PC-3 (cell line): ENCODE measurements at regions not wholly inside any gene's neighbourhood (a gene's known extent, or its start where the extent isn't known, plus 50 kb on each side); places are given as distances from the start of the nearest gene placed in this dataset.

Source experiments
- ATAC-seq: fragments of 200-7000 bp; cut with Tn5 transposase; 2 replicates; pipeline ENCODE4 v1.9.1; 2020; ENCODE audit warnings: mild to moderate bottlenecking, moderate library complexity
- BruUV-seq: library from RNA; stranded (reverse); fragments of 400-500 nt; replicated peaks from 2 replicates; lab custom pipeline; 2021; lab: Mats Ljungman, UMichigan
- CTCF ChIA-PET: fragments of 300-600 bp; sonication (Branson Sonifier 250); formaldehyde crosslinking; loops from one replicate; lab custom pipeline; 2022; ENCODE audit warnings: antibody characterized with exemption; lab: Charles Lee
- POLR2A ChIA-PET: fragments of 300-600 bp; sonication (Branson Sonifier 250); formaldehyde crosslinking; loops from one replicate; lab custom pipeline; 2022; ENCODE audit warnings: antibody characterized with exemption; ENCODE audit not compliant: unreplicated experiment; lab: Charles Lee
- DNase-seq: peaks from one replicate; pipeline ENCODE4 v3.0.0-alpha.2; 2015
- H2AFZ ChIP-seq: fragments of 300-600 bp; sonication (generic); 2 replicates; pipeline ENCODE4 v1.6.0; 2016; ENCODE audit warnings: antibody characterized with exemption, low read length
- H3F3A ChIP-seq: fragments of 300-600 bp; sonication (generic); one replicate; pipeline ENCODE4 v1.6.0; 2017; ENCODE audit warnings: antibody characterized with exemption, low read length, control low read depth, mild to moderate bottlenecking; ENCODE audit not compliant: unreplicated experiment
- H3K27ac ChIP-seq: fragments of 300-600 bp; sonication (generic); 2 replicates; pipeline ENCODE4 v1.5.1; 2016; ENCODE audit warnings: mild to moderate bottlenecking, low read length
- H3K27me3 ChIP-seq: fragments of 300-600 bp; sonication (generic); 2 replicates; pipeline ENCODE4 v1.6.1; 2016; ENCODE audit warnings: low read length, mixed read lengths
- H3K36me3 ChIP-seq: fragments of 300-600 bp; sonication (generic); 2 replicates; pipeline ENCODE4 v1.6.1; 2016; ENCODE audit warnings: low read depth, mixed run types, low read length, mixed read lengths
- H3K4me1 ChIP-seq: fragments of 300-600 bp; sonication (generic); 2 replicates; pipeline ENCODE4 v1.5.1; 2016; ENCODE audit warnings: low read length; ENCODE audit not compliant: insufficient read depth
- H3K4me2 ChIP-seq: fragments of 300-600 bp; sonication (generic); 2 replicates; pipeline ENCODE4 v1.6.0; 2016; ENCODE audit warnings: low read length
- H3K4me3 ChIP-seq: fragments of 300-600 bp; sonication (generic); 2 replicates; pipeline ENCODE4 v1.5.1; 2016; ENCODE audit warnings: mild to moderate bottlenecking, low read length, mixed read lengths
- H3K79me2 ChIP-seq: fragments of 300-600 bp; sonication (generic); 2 replicates; pipeline ENCODE4 v1.6.1; 2017; ENCODE audit warnings: low read length, mixed read lengths
- H3K9ac ChIP-seq: fragments of 300-600 bp; sonication (generic); 2 replicates; pipeline ENCODE4 v1.6.0; 2016; ENCODE audit warnings: mild to moderate bottlenecking, low read length
- H3K9me2 ChIP-seq: fragments of 300-600 bp; sonication (generic); replicated peaks from 2 replicates; pipeline ENCODE4 v1.6.1; 2016; ENCODE audit warnings: mixed run types, low read length, mixed read lengths
- H3K9me3 ChIP-seq: fragments of 300-600 bp; sonication (generic); 2 replicates; pipeline ENCODE4 v1.6.1; 2016; ENCODE audit warnings: low read length, mixed read lengths
- H4K20me1 ChIP-seq: fragments of 300-600 bp; sonication (generic); 2 replicates; pipeline ENCODE4 v1.6.1; 2016; ENCODE audit warnings: low read length, mixed read lengths
- EZH2 ChIP-seq: fragments of 300-600 bp; sonication (generic); IDR thresholded peaks from one replicate; pipeline ENCODE4 v1.6.1; 2017; ENCODE audit warnings: antibody characterized with exemption, mild to moderate bottlenecking, low read length; ENCODE audit not compliant: unreplicated experiment
- EZH2phosphoT487 ChIP-seq: fragments of 300-600 bp; sonication (generic); IDR thresholded peaks from 2 replicates; pipeline ENCODE4 v1.6.1; 2018; ENCODE audit warnings: mild to moderate bottlenecking, antibody characterized with exemption, low read length, borderline replicate concordance
- intact Hi-C: fragments of 100-400 bp; cut with micrococcal nuclease; formaldehyde crosslinking; loops from 2 replicates; pipeline ENCODE4 v1.9.0; 2023
- TF ChIP-seq, protein P1 (sequence below): fragments of 300-600 bp; sonication (generic); conservative IDR thresholded peaks from 2 replicates; pipeline ENCODE4 v1.5.1; 2017; ENCODE audit warnings: antibody characterized with exemption, low read depth, mild to moderate bottlenecking, low read length

DNA sequence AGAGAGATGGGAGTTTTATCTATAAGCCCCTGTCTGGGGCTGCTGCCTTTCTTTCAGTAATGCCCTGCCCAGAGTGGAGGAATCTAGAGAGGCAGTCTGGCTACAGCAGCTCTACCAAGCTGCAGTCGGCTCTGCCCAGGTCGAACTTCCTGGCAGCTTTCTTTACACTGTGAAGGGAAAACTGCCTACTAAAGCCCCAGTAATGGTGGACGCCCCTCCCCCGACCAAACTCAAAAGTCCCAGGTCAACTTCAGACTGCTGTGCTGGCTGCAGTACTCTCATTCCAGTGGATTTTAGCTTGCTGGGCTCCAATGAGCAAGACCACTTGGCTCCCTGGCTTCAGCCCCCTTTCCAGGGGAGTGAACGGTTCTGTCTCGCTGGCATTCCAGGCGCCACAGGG lies 65.9 kb upstream of the RARB start:
- 0 out of 2 replicates have a peak, but pooled peaks cover 6% of the 10 kb centered on the region for H3K9me3 ChIP-seq
- intact Hi-C loops = no loop called here
- H3K9ac ChIP-seq = no peak overlapping the region
- H3K4me1 ChIP-seq = no peaks in the 10 kb centered on the region
- H3K4me3 ChIP-seq = no peak overlapping the region
- CTCF ChIA-PET = no interaction called here
- DNase-seq (no peak), ATAC-seq (no peak)
- H3K27me3 ChIP-seq = no peaks in the 10 kb centered on the region
- H3K9me2 ChIP-seq = no peaks in the 10 kb centered on the region
- no TSS peak for BruUV-seq
- no peak overlapping the region for H3K27ac ChIP-seq
- H2AFZ ChIP-seq = no peak overlapping the region
- H3F3A ChIP-seq = no peaks in the 10 kb centered on the region
- POLR2A ChIA-PET = no interaction called here
- H4K20me1 ChIP-seq = no peaks in the 10 kb centered on the region
- TF ChIP-seq, protein P1, sequence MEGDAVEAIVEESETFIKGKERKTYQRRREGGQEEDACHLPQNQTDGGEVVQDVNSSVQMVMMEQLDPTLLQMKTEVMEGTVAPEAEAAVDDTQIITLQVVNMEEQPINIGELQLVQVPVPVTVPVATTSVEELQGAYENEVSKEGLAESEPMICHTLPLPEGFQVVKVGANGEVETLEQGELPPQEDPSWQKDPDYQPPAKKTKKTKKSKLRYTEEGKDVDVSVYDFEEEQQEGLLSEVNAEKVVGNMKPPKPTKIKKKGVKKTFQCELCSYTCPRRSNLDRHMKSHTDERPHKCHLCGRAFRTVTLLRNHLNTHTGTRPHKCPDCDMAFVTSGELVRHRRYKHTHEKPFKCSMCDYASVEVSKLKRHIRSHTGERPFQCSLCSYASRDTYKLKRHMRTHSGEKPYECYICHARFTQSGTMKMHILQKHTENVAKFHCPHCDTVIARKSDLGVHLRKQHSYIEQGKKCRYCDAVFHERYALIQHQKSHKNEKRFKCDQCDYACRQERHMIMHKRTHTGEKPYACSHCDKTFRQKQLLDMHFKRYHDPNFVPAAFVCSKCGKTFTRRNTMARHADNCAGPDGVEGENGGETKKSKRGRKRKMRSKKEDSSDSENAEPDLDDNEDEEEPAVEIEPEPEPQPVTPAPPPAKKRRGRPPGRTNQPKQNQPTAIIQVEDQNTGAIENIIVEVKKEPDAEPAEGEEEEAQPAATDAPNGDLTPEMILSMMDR = no peak
- no peak for TF ChIP-seq EZH2phosphoT487
- TF ChIP-seq EZH2 = no peak
- H3K36me3 ChIP-seq = no peaks in the 10 kb centered on the region
- H3K4me2 ChIP-seq = no peak overlapping the region
- H3K79me2 ChIP-seq = no peaks in the 10 kb centered on the region

DNA sequence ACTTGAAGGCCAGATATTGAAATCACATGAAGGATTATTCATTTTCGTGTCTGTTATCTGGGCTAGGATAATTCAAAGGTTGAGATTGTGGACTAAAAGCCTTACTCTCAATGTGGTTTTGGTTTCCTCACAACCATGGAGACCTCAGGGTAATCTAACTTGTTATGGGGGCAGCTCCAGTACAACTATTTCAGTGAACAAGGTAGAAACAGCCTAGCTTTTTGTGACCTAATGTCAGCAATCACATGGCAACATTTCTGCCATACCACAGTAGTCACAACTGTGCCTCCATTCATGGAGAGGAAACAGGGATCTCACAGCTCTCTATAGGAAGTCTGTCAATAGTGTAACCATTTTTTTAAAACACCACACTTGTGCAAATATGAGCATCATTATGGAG lies 62.4 kb upstream of the RARB start:
- Histone ChIP-seq H3K9me3 (0 out of 2 replicates have a peak, but pooled peaks cover 6% of the 10 kb centered on the region), H2AFZ (no peak overlapping the region), H3K4me2 (no peak overlapping the region), H3K4me1 (no peaks in the 10 kb centered on the region), H3K27me3 (no peaks in the 10 kb centered on the region), H3K4me3 (no peak overlapping the region), H3K9ac (no peak overlapping the region), H3K27ac (no peak overlapping the region), H3K9me2 (no peaks in the 10 kb centered on the region), H4K20me1 (no peaks in the 10 kb centered on the region), H3K79me2 (no peaks in the 10 kb centered on the region), H3F3A (no peaks in the 10 kb centered on the region), H3K36me3 (no peaks in the 10 kb centered on the region)
- intact Hi-C loops = no loop called here
- DNase-seq = no peak
- CTCF ChIA-PET = no interaction called here
- TF ChIP-seq EZH2 = no peak
- no peak for TF ChIP-seq EZH2phosphoT487
- TF ChIP-seq, protein P1 = no peak
- POLR2A ChIA-PET = no interaction called here
- BruUV-seq = no TSS peak
- no peak for ATAC-seq

DNA sequence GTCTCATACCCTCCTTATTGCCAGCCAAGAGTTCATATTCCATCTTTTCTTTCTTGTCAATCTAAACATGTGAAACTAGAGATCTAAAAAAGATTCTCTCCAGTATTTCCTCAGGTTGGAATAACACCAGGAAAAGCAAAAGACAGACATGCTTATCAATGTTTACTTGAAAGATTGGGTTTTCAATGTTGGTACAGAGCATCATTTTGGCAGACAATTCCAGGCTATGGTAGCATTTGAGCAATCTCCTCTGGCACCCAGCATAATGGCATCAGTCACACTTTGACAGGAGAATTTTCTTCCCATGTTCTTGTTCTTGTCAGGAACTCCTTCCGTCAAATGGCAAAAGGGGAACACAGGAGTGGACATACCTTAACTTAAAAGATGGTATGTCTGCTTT lies 61.0 kb upstream of the RARB start:
- Histone ChIP-seq H3F3A (no peaks in the 10 kb centered on the region), H3K79me2 (no peaks in the 10 kb centered on the region), H3K4me2 (no peak overlapping the region), H3K4me1 (no peaks in the 10 kb centered on the region), H3K36me3 (no peaks in the 10 kb centered on the region), H3K9ac (no peak overlapping the region), H3K27ac (no peak overlapping the region), H4K20me1 (no peaks in the 10 kb centered on the region), H2AFZ (no peak overlapping the region), H3K9me3 (0 out of 2 replicates have a peak, but pooled peaks cover 6% of the 10 kb centered on the region), H3K27me3 (no peaks in the 10 kb centered on the region), H3K4me3 (no peak overlapping the region), H3K9me2 (no peaks in the 10 kb centered on the region)
- DNase-seq = no peak
- intact Hi-C loops = no loop called here
- CTCF ChIA-PET = no interaction called here
- no peak for ATAC-seq
- TF ChIP-seq EZH2 = no peak
- TF ChIP-seq EZH2phosphoT487 = no peak
- TF ChIP-seq, protein P1 = no peak
- BruUV-seq = no TSS peak
- POLR2A ChIA-PET = no interaction called here
